Esophagus (tissue), 2 donors: ENCODE measurements at regions not wholly inside any gene's neighbourhood (a gene's known extent, or its start where the extent isn't known, plus 50 kb on each side); places are given as distances from the start of the nearest gene placed in this dataset.
"Not testable (repeated sequence)": the region's sequence is repeated elsewhere in the genome, so short reads cannot be mapped to it uniquely, and the experiment has no call there.

Experiments
- H3K27ac ChIP-seq, 2 donors: one replicate each; pipeline ENCODE4 v1.5.1; 2013; ENCODE audit warnings: low read depth in 2 of 2, mild to moderate bottlenecking in 2 of 2, inconsistent platforms in 1 of 2, low read length in 1 of 2, moderate library complexity in 1 of 2
- H3K27me3 ChIP-seq, 2 donors: one replicate each; pipeline ENCODE4 v1.6.1; 2013; ENCODE audit warnings: low read length in 2 of 2, control low read depth in 1 of 2, mild to moderate bottlenecking in 1 of 2; ENCODE audit not compliant: insufficient read depth in 2 of 2, control insufficient read depth in 1 of 2
- H3K36me3 ChIP-seq, 2 donors: one replicate each; pipeline ENCODE4 v1.6.1; 2013; ENCODE audit warnings: low read length in 1 of 2; ENCODE audit not compliant: control insufficient read depth in 2 of 2, insufficient read depth in 2 of 2
- H3K4me1 ChIP-seq, 2 donors: one replicate each; pipeline ENCODE4 v1.6.1; 2013; ENCODE audit warnings: low read length in 1 of 2; ENCODE audit not compliant: control insufficient read depth in 2 of 2, insufficient read depth in 2 of 2
- H3K4me3 ChIP-seq, 2 donors: one replicate each; pipeline ENCODE4 v1.5.1; 2013; ENCODE audit warnings: low read length in 2 of 2, mild to moderate bottlenecking in 2 of 2, low read depth in 1 of 2, moderate library complexity in 1 of 2
- H3K9me3 ChIP-seq, 2 donors: one replicate each; pipeline ENCODE4 v1.6.1; 2013; ENCODE audit warnings: mild to moderate bottlenecking in 2 of 2, low read depth in 1 of 2, low read length in 1 of 2, moderate library complexity in 1 of 2; ENCODE audit not compliant: control insufficient read depth in 2 of 2, insufficient read depth in 1 of 2
- WGBS, 2 donors: extraction: QIAGEN DNeasy Blood & Tissue Kit; methylation state at CpG; one replicate each; pipeline ENCODE4 v1.1.7; 2013; 5-methylcytosine and 5-hydroxymethylcytosine counted together
- donor health status: healthy with polysubstance abuse.
- donor health status: Bipolar disorder and iron deficiency.

DNA sequence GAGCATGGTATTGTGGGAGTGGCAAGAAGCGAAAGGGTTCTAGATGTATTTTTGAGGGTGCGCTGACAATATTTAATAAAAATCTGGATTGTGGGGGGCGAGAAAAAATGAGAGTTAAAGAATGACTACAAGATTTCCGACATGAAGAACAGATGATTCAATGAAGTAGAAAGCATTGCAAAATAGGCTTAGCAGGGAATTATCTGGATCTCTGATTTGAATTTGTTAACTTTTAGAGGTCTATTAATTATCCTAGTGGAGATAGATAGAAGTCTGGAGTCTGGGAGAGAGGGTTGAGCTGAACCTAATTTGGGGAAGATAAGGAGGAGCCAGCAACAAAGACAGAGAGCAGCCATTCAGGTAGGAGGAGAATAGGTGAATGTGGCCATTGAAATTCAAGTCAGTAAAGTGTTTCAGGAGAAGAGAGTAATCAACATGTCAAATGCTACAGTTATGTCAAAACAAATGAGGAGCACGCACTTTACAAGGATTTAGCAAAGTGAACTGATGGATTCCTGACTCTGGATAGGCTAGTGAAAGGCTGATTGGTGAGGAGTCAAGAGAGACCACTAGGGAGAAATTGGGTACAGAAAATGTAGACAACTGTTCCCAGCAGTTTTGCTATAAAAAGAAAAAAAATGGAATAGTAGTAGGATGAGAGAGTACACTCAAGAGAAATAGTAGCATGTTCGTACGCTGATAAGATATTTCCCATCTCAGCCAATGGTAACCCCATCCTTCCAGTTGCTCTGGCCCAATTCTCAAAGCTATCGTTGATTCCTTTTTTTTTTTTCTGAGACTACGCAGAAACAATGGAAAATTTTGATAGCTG, 393.2 kb upstream of the CXADR start:
- Histone ChIP-seq H3K36me3 (no peaks in the 10 kb centered on the region), H3K27ac (no peak overlapping the region), H3K4me1 (no peaks in the 10 kb centered on the region), H3K4me3 (no peak overlapping the region), H3K27me3 (no peaks in the 10 kb centered on the region), H3K9me3 (no peaks in the 10 kb centered on the region)
- WGBS, 2 donors = 80 to 81% methylated on average over 9 of the region's 9 CpGs

DNA sequence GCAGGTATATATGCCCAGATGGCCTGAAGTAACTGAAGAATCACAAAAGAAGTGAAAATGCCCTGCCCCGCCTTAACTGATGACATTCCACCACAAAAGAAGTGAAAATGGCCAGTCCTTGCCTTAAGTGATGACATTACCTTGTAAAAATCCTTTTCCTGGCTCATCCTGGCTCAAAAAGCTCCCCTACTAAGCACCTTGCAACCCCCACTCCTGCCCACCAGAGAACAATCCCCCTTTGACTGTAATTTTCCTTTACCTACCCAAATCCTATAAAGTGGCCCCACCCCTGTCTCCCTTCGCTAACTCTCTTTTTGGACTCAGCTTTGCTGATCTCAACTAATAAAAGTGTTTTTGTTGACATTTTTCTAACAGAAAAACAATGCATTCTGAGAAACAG, 385.4 kb upstream of the CXADR start:
- H3K4me3 ChIP-seq, H3K36me3 ChIP-seq, H3K4me1 ChIP-seq, H3K9me3 ChIP-seq, H3K27ac ChIP-seq, H3K27me3 ChIP-seq: not testable (repeated sequence)
- WGBS, 2 donors = 41 to 45% methylated on average over 2 of the region's 2 CpGs

DNA sequence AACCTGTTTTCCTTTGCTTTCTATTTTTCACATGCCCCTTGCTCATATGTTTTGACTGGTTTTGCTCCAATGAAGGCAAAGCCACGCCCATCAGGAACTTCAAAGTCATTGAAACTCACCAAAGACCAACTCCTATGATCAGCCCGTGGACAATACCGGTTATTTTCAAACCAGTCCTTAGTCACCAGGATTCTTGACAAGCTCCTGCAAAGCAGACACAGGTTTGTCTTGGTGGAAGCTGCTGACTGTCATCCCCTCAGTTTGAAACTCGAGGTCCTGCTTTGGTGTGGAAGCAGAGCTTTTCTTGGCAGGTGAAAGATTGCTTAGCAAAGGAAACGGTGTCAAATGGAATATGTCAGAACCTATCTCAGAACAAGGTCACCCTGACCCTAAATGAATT, 384.7 kb upstream of the CXADR start:
- 38 to 43% methylated on average over 5 of the region's 5 CpGs for WGBS, 2 donors

DNA sequence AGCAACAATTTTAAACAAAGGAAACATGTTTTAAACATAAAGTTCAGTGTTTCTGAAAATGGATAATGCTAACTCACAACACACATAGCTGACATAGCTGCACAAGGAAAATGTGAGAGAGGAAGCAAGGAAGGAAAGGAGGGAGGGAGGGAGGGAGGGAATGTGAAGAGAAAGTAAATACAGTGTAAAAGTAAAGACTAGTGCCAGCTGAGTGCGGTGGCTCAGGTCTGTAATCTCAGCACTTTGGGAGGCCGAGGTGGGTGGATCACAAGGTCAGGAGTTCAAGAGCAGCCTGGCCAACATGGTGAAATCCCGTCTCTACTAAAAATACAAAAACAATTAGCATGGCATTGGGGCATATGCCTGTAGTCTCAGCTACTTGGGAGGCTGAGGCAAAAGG, 373.7 kb upstream of the CXADR start:
- 49 to 54% methylated on average over 3 of the region's 3 CpGs for WGBS, 2 donors
- H3K36me3 ChIP-seq, H3K27ac ChIP-seq, H3K9me3 ChIP-seq, H3K4me1 ChIP-seq, H3K27me3 ChIP-seq, H3K4me3 ChIP-seq: not testable (repeated sequence)

More for the DNA sequence above, 384.7 kb upstream of the CXADR start:
- Histone ChIP-seq H3K9me3 (no peaks in the 10 kb centered on the region), H3K4me1 (no peaks in the 10 kb centered on the region), H3K27ac (no peak overlapping the region), H3K36me3 (no peaks in the 10 kb centered on the region), H3K27me3 (no peaks in the 10 kb centered on the region), H3K4me3 (no peak overlapping the region)

DNA sequence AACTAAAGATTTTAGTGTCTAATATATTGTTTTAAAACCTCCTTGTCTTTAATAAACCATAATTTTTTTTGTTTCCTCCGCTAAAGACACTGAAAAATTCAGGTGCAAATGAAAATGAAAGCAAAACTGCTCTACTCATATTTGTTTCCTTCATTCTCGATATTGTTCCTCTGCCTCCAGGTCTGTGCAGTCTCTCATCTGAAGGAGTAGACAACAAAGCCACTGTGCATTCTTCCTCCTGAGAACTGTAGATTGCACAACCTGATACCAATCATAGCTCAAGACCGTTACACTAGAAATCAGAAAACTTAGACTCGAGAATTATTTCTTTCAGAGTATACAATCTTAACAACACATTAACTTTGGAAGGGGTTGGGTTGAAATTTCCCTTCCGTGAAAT, 373.1 kb upstream of the CXADR start:
- Histone ChIP-seq H3K27ac (no peak overlapping the region), H3K9me3 (no peaks in the 10 kb centered on the region), H3K36me3 (no peaks in the 10 kb centered on the region), H3K4me3 (no peak overlapping the region), H3K27me3 (no peaks in the 10 kb centered on the region), H3K4me1 (no peaks in the 10 kb centered on the region)
- whole genome bisulfite sequencing, 2 donors = 66 to 67% methylated on average over 5 of the region's 5 CpGs

DNA sequence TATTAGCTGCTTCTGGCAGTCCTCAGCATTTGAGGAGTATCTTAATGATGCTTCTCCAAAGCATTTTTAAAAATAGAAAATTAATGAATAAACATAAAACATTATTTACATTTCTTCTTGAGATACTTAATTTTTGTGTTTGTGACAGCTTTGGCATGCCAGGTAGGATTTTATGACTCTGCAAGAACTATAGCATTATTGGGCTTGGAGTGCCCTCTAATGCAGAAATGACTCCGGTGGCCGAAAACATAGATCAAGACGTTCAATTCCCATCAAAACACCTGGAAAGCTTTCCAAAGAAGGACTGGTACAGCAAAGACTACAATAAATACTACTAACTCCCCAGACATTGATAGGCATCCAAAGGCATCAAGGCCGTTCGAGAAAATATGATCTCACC, 366.4 kb upstream of the CXADR start:
- Histone ChIP-seq H3K27me3 (no peaks in the 10 kb centered on the region), H3K4me1 (no peaks in the 10 kb centered on the region), H3K27ac (no peak overlapping the region), H3K4me3 (no peak overlapping the region), H3K9me3 (no peaks in the 10 kb centered on the region), H3K36me3 (no peaks in the 10 kb centered on the region)
- 81 to 83% methylated on average over 5 of the region's 5 CpGs for WGBS, 2 donors

DNA sequence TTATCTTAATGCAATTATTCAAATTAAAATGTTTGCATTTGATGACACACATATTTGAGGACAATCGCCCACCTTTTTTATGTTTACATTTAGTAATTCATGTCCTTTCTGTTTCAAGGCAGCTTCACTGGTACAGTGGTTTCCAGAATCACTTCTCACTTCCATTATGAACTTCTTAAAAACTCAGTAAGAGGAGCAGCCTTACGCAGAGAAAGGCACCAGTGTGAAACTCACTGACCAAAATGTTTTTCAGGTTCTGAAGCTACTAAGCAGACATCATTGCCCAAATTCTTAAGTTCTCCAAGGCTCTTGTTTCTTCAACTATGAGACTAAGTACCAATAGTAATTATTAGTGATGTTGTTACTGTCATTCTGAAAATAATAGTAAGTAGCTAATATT, 353.1 kb upstream of the CXADR start:
- Histone ChIP-seq H3K27ac (no peak overlapping the region), H3K4me3 (no peak overlapping the region), H3K4me1 (no peaks in the 10 kb centered on the region), H3K36me3 (no peaks in the 10 kb centered on the region), H3K9me3 (no peaks in the 10 kb centered on the region), H3K27me3 (no peaks in the 10 kb centered on the region)
- WGBS, 2 donors = 67 to 71% methylated on average over 2 of the region's 2 CpGs

DNA sequence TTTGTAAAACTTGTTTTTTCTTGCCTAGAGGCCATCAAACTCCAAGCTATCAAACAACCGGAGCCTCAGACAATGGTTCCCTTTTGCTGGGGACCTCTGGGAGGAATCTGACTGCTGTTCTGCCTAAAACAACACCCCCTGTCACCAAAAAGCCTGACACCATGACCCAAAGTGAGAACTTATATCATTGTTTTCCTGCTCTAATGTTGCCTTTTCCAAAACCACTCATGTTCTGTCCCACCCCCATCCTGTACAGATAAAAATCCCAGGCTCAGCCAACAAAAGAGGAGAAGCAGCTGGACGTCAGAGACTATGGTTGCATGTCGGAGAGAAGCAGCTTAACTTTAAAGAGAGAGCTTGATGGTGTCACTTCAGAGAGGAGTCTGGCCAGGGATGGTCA, 327.2 kb upstream of the CXADR start:
- Histone ChIP-seq H3K9me3 (no peaks in the 10 kb centered on the region), H3K27me3 (no peaks in the 10 kb centered on the region), H3K4me1 (no peaks in the 10 kb centered on the region), H3K4me3 (no peak overlapping the region), H3K36me3 (no peaks in the 10 kb centered on the region), H3K27ac (no peak overlapping the region)
- 52 to 55% methylated on average over 3 of the region's 3 CpGs for WGBS, 2 donors

DNA sequence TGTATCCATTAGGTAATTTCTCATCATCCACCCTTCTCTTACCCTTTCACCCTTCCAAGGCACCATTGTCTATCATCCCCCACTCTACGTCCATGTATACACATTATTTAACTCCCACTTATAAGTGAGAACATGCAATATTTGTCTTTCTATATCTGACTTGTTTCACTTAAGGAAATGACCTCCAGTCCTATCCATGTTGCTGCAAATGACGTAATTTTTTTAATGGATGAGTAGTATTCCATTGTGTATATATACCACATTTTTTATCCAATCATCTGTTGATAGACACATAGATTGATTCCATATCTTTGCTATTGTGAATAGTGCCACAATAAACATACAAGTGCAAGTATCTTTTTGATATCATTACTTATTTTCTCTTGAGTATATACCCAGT, 322.9 kb upstream of the CXADR start:
- 62 to 66% methylated on average over 2 of the region's 2 CpGs for WGBS, 2 donors
- H3K9me3 ChIP-seq = peaks cover 0 to 9% of the 10 kb centered on the region in 2 donors
- H3K4me1 ChIP-seq = no peaks in the 10 kb centered on the region
- no peaks in the 10 kb centered on the region for H3K27me3 ChIP-seq
- no peak overlapping the region for H3K4me3 ChIP-seq
- no peak overlapping the region for H3K27ac ChIP-seq
- no peaks in the 10 kb centered on the region for H3K36me3 ChIP-seq

DNA sequence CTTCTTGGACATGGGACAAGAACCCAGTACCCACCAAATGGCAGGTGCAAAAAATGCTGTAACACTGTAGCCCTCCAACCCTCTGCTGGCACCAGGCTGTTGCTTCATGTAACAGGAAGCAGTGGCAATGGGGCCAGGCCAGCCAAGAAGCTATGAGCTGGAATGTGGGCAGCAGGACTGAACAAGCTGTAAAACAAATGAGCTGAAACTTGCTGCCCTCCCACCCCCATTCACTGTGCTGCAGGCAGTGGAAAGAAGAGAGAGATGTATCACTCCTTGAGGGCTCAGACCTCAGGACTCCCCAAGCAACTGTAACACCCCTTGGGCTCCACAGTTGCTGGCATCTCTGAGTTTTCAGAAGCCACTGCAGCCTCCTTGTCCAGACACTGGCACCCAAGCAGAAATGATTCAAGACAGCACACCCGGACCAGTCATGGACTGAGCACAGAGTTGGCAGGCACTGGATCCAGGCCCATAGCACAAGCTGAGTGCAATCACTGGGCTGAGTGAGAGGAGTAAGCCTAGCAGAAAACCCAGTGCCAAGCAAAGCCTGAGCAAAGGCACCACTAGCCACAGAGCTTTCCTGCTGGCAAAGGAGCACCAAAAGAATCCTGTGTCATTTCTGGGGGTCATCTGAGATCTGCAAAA, 321.4 kb upstream of the CXADR start:
- WGBS, 2 donors = 52 to 58% methylated on average over 1 of the region's 1 CpG
- H3K27me3 ChIP-seq = no peaks in the 10 kb centered on the region
- H3K9me3 ChIP-seq = peaks cover 0 to 9% of the 10 kb centered on the region in 2 donors
- no peaks in the 10 kb centered on the region for H3K36me3 ChIP-seq
- no peak overlapping the region for H3K4me3 ChIP-seq
- no peak overlapping the region for H3K27ac ChIP-seq
- no peaks in the 10 kb centered on the region for H3K4me1 ChIP-seq
